H9 (cell line): ENCODE measurements at regions not wholly inside any gene's neighbourhood (a gene's known extent, or its start where the extent isn't known, plus 50 kb on each side); places are given as distances from the start of the nearest gene placed in this dataset.

Source experiments
- DNase-seq: peaks from one replicate; pipeline ENCODE4 v3.0.0-alpha.2; 2017
- H2AFZ ChIP-seq: one replicate; pipeline ENCODE4 v1.6.1; 2013; ENCODE audit warnings: mild to moderate bottlenecking, low read length, control low read depth, moderate library complexity
- H2AK5ac ChIP-seq: 2 replicates; pipeline ENCODE4 v1.6.1; 2013; ENCODE audit warnings: low read length, control low read depth, mixed read lengths; ENCODE audit not compliant: insufficient read length
- H2BK120ac ChIP-seq: one replicate; pipeline ENCODE4 v1.6.1; 2013; ENCODE audit warnings: low read depth, mild to moderate bottlenecking, low read length, control low read depth, inconsistent platforms; ENCODE audit not compliant: poor library complexity, severe bottlenecking
- H2BK12ac ChIP-seq: 2 replicates; pipeline ENCODE4 v1.6.1; 2013; ENCODE audit warnings: low read length, control low read depth, mixed read lengths, low read depth; ENCODE audit not compliant: insufficient read length
- H2BK15ac ChIP-seq: 2 replicates; pipeline ENCODE4 v1.6.1; 2013; ENCODE audit warnings: low read depth, low read length, control low read depth
- H2BK20ac ChIP-seq: one replicate; pipeline ENCODE4 v1.6.1; 2013; ENCODE audit warnings: low read depth, mild to moderate bottlenecking, low read length, control low read depth, inconsistent platforms; ENCODE audit not compliant: poor library complexity, severe bottlenecking
- H2BK5ac ChIP-seq: 2 replicates; pipeline ENCODE4 v1.6.1; 2013; ENCODE audit warnings: low read length, control low read depth, mixed read lengths; ENCODE audit not compliant: insufficient read length
- H3K14ac ChIP-seq: 2 replicates; pipeline ENCODE4 v1.6.1; 2013; ENCODE audit warnings: low read length, control low read depth; ENCODE audit not compliant: insufficient read depth
- H3K18ac ChIP-seq: 2 replicates; pipeline ENCODE4 v1.6.1; 2013; ENCODE audit warnings: low read depth, mild to moderate bottlenecking, mixed read lengths, low read length, control low read depth; ENCODE audit not compliant: insufficient read length
- H3K23ac ChIP-seq: 2 replicates; pipeline ENCODE4 v1.6.1; 2013; ENCODE audit warnings: low read length, control low read depth, mixed read lengths, low read depth; ENCODE audit not compliant: insufficient read length
- H3K23me2 ChIP-seq: 2 replicates; pipeline ENCODE4 v1.6.1; 2013; ENCODE audit warnings: low read depth, mild to moderate bottlenecking, mixed read lengths, low read length, control low read depth; ENCODE audit not compliant: insufficient read length, poor library complexity, severe bottlenecking
- H3K27ac ChIP-seq: 2 replicates; pipeline ENCODE4 v1.5.1; 2013; ENCODE audit warnings: low read length, control low read depth, mixed read lengths, low read depth; ENCODE audit not compliant: insufficient read length
- H3K27me3 ChIP-seq: 2 replicates; pipeline ENCODE4 v1.6.1; 2013; ENCODE audit warnings: low read length, control low read depth, inconsistent platforms; ENCODE audit not compliant: insufficient read depth
- H3K4ac ChIP-seq: 2 replicates; pipeline ENCODE4 v1.6.1; 2013; ENCODE audit warnings: low read depth, mild to moderate bottlenecking, control low read depth, inconsistent platforms, low read length, moderate library complexity
- H3K4me1 ChIP-seq: 2 replicates; pipeline ENCODE4 v1.6.1; 2013; ENCODE audit warnings: low read length, control low read depth, inconsistent platforms; ENCODE audit not compliant: insufficient read depth
- H3K4me2 ChIP-seq: 2 replicates; pipeline ENCODE4 v1.6.1; 2013; ENCODE audit warnings: low read length, control low read depth, mixed read lengths; ENCODE audit not compliant: insufficient read length, insufficient read depth
- H3K56ac ChIP-seq: 2 replicates; pipeline ENCODE4 v1.6.1; 2013; ENCODE audit warnings: low read depth, mild to moderate bottlenecking, mixed read lengths, low read length, control low read depth; ENCODE audit not compliant: insufficient read length
- H3K79me1 ChIP-seq: 2 replicates; pipeline ENCODE4 v1.6.1; 2013; ENCODE audit warnings: low read depth, mild to moderate bottlenecking, moderate library complexity, low read length, control low read depth, inconsistent platforms; ENCODE audit not compliant: insufficient read depth, poor library complexity, severe bottlenecking
- H3K79me2 ChIP-seq: 2 replicates; pipeline ENCODE4 v1.6.1; 2013; ENCODE audit warnings: low read length, control low read depth, inconsistent platforms; ENCODE audit not compliant: insufficient read depth
- H3K9ac ChIP-seq: 2 replicates; pipeline ENCODE4 v1.6.1; 2013; ENCODE audit warnings: low read length, control low read depth, mixed read lengths; ENCODE audit not compliant: insufficient read length; ENCODE audit errors: extremely low read depth
- H3K9me3 ChIP-seq: one replicate; pipeline ENCODE4 v1.6.1; 2013; ENCODE audit warnings: low read depth, low read length, inconsistent platforms; ENCODE audit not compliant: control insufficient read depth
- H3T11ph ChIP-seq: one replicate; pipeline ENCODE4 v1.6.1; 2013; ENCODE audit warnings: mild to moderate bottlenecking, low read length, control low read depth, inconsistent platforms
- H4K20me1 ChIP-seq: one replicate; pipeline ENCODE4 v1.6.1; 2013; ENCODE audit not compliant: control insufficient read depth, insufficient read length, insufficient read depth
- H4K5ac ChIP-seq: 2 replicates; pipeline ENCODE4 v1.6.1; 2013; ENCODE audit warnings: low read depth, mild to moderate bottlenecking, mixed read lengths, low read length, control low read depth; ENCODE audit not compliant: insufficient read length
- H4K8ac ChIP-seq: replicated peaks from 2 replicates; pipeline ENCODE4 v1.6.1; 2013; ENCODE audit warnings: low read length, control low read depth, mixed read lengths, low read depth; ENCODE audit not compliant: insufficient read length
- H4K91ac ChIP-seq: 2 replicates; pipeline ENCODE4 v1.6.1; 2013; ENCODE audit warnings: low read depth, mild to moderate bottlenecking, moderate library complexity, mixed read lengths, low read length, control low read depth; ENCODE audit not compliant: insufficient read length
- H3K27ac Mint-ChIP-seq, 3 experiments: 2 replicates in 2 of 3; 3 replicates in 1 of 3; pipeline ENCODE4 v1.8.0; 2020 to 2021; ENCODE audit warnings: mixed read lengths in 3 of 3, mild to moderate bottlenecking in 1 of 3, moderate library complexity in 1 of 3
- H3K27me3 Mint-ChIP-seq: 2 replicates; pipeline ENCODE4 v1.8.0; 2021; ENCODE audit warnings: low read depth, mild to moderate bottlenecking, moderate library complexity, mixed read lengths
- H3K36me3 Mint-ChIP-seq, 3 experiments: 2 replicates in 2 of 3; 3 replicates in 1 of 3; pipeline ENCODE4 v1.8.0; 2020 to 2021; ENCODE audit warnings: low read depth in 3 of 3, mixed read lengths in 3 of 3; ENCODE audit not compliant: insufficient read depth in 1 of 3
- H3K4me1 Mint-ChIP-seq, 2 experiments: 2 replicates each; pipeline ENCODE4 v1.8.0; 2020; ENCODE audit warnings: mixed read lengths in 2 of 2
- H3K4me3 Mint-ChIP-seq, 2 experiments: 2 replicates in 1 of 2; 3 replicates in 1 of 2; pipeline ENCODE4 v1.8.0; 2020 to 2021; ENCODE audit warnings: mild to moderate bottlenecking in 2 of 2, mixed read lengths in 2 of 2, moderate library complexity in 1 of 2
- H3K9me3 Mint-ChIP-seq, 2 experiments: 2 replicates in 1 of 2; 3 replicates in 1 of 2; pipeline ENCODE4 v1.8.0; 2020; ENCODE audit warnings: mild to moderate bottlenecking in 2 of 2, mixed read lengths in 2 of 2, moderate library complexity in 1 of 2
- WGBS: extraction: QIAGEN DNeasy Blood & Tissue Kit; methylation state at CpG from one replicate; pipeline ENCODE4 v1.1.7; 2013; ENCODE audit warnings: missing lambda C conversion rate, low lambda C conversion rate, mixed read lengths; ENCODE audit not compliant: insufficient read length; ENCODE audit errors: extremely low coverage; 5-methylcytosine and 5-hydroxymethylcytosine counted together
- TF ChIP-seq, protein P1 (sequence below): fragments of 200-600 bp; sonication (generic); conservative IDR thresholded peaks from 3 replicates; pipeline ENCODE4 v1.8.0; 2021; ENCODE audit warnings: antibody characterized with exemption, mild to moderate bottlenecking

DNA sequence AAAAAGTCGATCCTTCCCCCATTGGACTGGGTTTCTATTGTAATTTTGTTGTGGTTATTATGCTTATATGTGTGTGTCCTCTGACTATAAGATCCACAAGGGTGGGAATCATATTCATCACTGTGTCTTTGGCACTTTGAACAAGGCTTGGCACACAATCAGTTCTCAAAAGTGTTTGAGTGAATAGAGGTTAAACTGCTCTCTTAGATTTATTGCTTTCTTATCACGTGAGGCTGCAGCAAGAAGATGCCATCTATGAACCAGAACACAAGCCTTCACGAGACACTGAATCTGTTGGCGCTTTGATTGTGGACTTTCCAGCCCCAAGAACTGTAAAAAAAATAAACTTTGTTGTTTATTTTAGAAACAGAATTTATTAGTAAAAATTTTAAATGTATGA, 295.0 kb upstream of the MDFIC2 start:
- Histone ChIP-seq H2BK12ac (no peak overlapping the region), H3K4me1 (no peaks in the 10 kb centered on the region), H3K79me2 (no peaks in the 10 kb centered on the region), H3K9me3 (no peaks in the 10 kb centered on the region), H3K4me2 (no peak overlapping the region), H3K23me2 (no peaks in the 10 kb centered on the region), H4K91ac (no peak overlapping the region), H3K56ac (no peak overlapping the region), H3K27ac (no peak overlapping the region), H2BK120ac (no peak overlapping the region), H2AK5ac (no peak overlapping the region), H2AFZ (no peak overlapping the region), H2BK20ac (no peak overlapping the region), H4K20me1 (no peaks in the 10 kb centered on the region), H3K23ac (no peak overlapping the region), H2BK5ac (no peak overlapping the region), H4K8ac (no peak overlapping the region), H2BK15ac (no peak overlapping the region), H3K4ac (no peak overlapping the region), H3K18ac (no peak overlapping the region), H3K27me3 (no peaks in the 10 kb centered on the region), H3T11ph (no peak overlapping the region), H3K79me1 (no peaks in the 10 kb centered on the region), H4K5ac (no peak overlapping the region), H3K9ac (no peak overlapping the region), H3K14ac (no peak overlapping the region)
- no peaks in the 10 kb centered on the region for H3K27me3 Mint-ChIP-seq
- WGBS, result no CpG with 5 or more reads among the region's 4 CpGs
- H3K27ac Mint-ChIP-seq, result no peak overlapping the region
- H3K4me1 Mint-ChIP-seq, result no peaks in the 10 kb centered on the region
- no peak for DNase-seq
- peaks cover 6 to 9% of the 10 kb centered on the region in 2 experiments; a peak in 4 of 5 replicates for H3K9me3 Mint-ChIP-seq
- TF ChIP-seq, protein P1, sequence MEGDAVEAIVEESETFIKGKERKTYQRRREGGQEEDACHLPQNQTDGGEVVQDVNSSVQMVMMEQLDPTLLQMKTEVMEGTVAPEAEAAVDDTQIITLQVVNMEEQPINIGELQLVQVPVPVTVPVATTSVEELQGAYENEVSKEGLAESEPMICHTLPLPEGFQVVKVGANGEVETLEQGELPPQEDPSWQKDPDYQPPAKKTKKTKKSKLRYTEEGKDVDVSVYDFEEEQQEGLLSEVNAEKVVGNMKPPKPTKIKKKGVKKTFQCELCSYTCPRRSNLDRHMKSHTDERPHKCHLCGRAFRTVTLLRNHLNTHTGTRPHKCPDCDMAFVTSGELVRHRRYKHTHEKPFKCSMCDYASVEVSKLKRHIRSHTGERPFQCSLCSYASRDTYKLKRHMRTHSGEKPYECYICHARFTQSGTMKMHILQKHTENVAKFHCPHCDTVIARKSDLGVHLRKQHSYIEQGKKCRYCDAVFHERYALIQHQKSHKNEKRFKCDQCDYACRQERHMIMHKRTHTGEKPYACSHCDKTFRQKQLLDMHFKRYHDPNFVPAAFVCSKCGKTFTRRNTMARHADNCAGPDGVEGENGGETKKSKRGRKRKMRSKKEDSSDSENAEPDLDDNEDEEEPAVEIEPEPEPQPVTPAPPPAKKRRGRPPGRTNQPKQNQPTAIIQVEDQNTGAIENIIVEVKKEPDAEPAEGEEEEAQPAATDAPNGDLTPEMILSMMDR, result no peak
- H3K4me3 Mint-ChIP-seq, result no peak overlapping the region
- peaks cover 3 to 11% (median 3%) of the 10 kb centered on the region in 3 experiments; a peak in 3 of 7 replicates for H3K36me3 Mint-ChIP-seq
